ENCODE measurements at regions not wholly inside any gene's neighbourhood (a gene's known extent, or its start where the extent isn't known, plus 50 kb on each side); places are given as distances from the start of the nearest gene placed in this dataset.

GRCh38 chr10:62577076-62577475 is 202.9 kb downstream of the ZNF365 start:
- TF ChIP-seq CTCF (IDR thresholded peaks at IDR 0.05) (no peak), POLR2AphosphoS5 (IDR thresholded peaks at IDR 0.05) (no peak)

All from breast epithelium (tissue), 3 donors.